ENCODE measurements at regions not wholly inside any gene's neighbourhood (a gene's known extent, or its start where the extent isn't known, plus 50 kb on each side); places are given as distances from the start of the nearest gene placed in this dataset.

- Histone ChIP-seq H3K36me3 (ENCODE audit: control insufficient read depth, insufficient read depth, low read length) (no peaks in the 10 kb centered on the region), H3K9me3 (ENCODE audit: control insufficient read depth, insufficient read depth, low read depth, low read length) (no peaks in the 10 kb centered on the region), H3K27me3 (ENCODE audit: control insufficient read depth, insufficient read depth, low read length) (no peaks in the 10 kb centered on the region), H3K27ac (ENCODE audit: low read length) (no peak overlapping the region), H3K4me3 (ENCODE audit: low read depth in 2 of 2, low read length in 2 of 2) (no peak overlapping the region), H3K4me1 (ENCODE audit: control insufficient read depth, insufficient read depth, low read length) (no peaks in the 10 kb centered on the region)
- ChIA-PET CTCF (no interaction called here), POLR2A (no interaction called here)
- in situ Hi-C loops (cut with HindIII; ENCODE audit: low pct_unique_long_range_greater_than_20kb, low sequenced_read_pairs) (no loop called here), intact Hi-C loops (cut with micrococcal nuclease; ENCODE audit: unreplicated experiment) (no loop called here)
- BruUV-seq (replicated peaks): no TSS peak
- TF ChIP-seq POLR2AphosphoS5 (IDR thresholded peaks at IDR 0.05; ENCODE audit: low read depth, low read length) (no peak), TCF7L2 (IDR thresholded peaks at IDR 0.05; ENCODE audit: low read depth, low read length) (no peak), SIN3A (IDR thresholded peaks at IDR 0.05; ENCODE audit: borderline replicate concordance, insufficient read depth, low read depth, low read length) (no peak), REST (IDR thresholded peaks at IDR 0.05; ENCODE audit: insufficient read depth in 1 of 2, low read depth in 2 of 2, low read length in 1 of 2) (no peak), CTCF (IDR thresholded peaks at IDR 0.05) (no peak)
- ATAC-seq: no peak
- no peak for DNase-seq (ENCODE audit: low read depth, low spot score)
These were observed 100.4 kb upstream of the TP63 start for GRCh38 chr3:189530822-189531221.

- Histone ChIP-seq H3K27ac (ENCODE audit: low read length) (no peak overlapping the region), H3K9me3 (ENCODE audit: control insufficient read depth, insufficient read depth, low read depth, low read length) (no peaks in the 10 kb centered on the region), H3K4me1 (ENCODE audit: control insufficient read depth, insufficient read depth, low read length) (no peaks in the 10 kb centered on the region), H3K4me3 (ENCODE audit: low read depth in 2 of 2, low read length in 2 of 2) (no peak overlapping the region), H3K27me3 (ENCODE audit: control insufficient read depth, insufficient read depth, low read length) (no peaks in the 10 kb centered on the region), H3K36me3 (ENCODE audit: control insufficient read depth, insufficient read depth, low read length) (no peaks in the 10 kb centered on the region)
- POLR2A ChIA-PET: no interaction called here
- CTCF ChIA-PET: no interaction called here
- intact Hi-C loops (cut with micrococcal nuclease; ENCODE audit: unreplicated experiment) (no loop called here), in situ Hi-C loops (cut with HindIII; ENCODE audit: low pct_unique_long_range_greater_than_20kb, low sequenced_read_pairs) (no loop called here)
- DNase-seq (ENCODE audit: low read depth, low spot score) (no peak), ATAC-seq (no peak)
- TF ChIP-seq POLR2AphosphoS5 (IDR thresholded peaks at IDR 0.05; ENCODE audit: low read depth, low read length): no peak
- no peak for TF ChIP-seq CTCF (IDR thresholded peaks at IDR 0.05)
- no peak for TF ChIP-seq REST (IDR thresholded peaks at IDR 0.05; ENCODE audit: insufficient read depth in 1 of 2, low read depth in 2 of 2, low read length in 1 of 2)
- TF ChIP-seq SIN3A (IDR thresholded peaks at IDR 0.05; ENCODE audit: borderline replicate concordance, insufficient read depth, low read depth, low read length): no peak
- TF ChIP-seq TCF7L2 (IDR thresholded peaks at IDR 0.05; ENCODE audit: low read depth, low read length): no peak
- no TSS peak for BruUV-seq (replicated peaks)
These were observed 99.9 kb upstream of the TP63 start for GRCh38 chr3:189531271-189531670.
